ENCODE measurements at regions not wholly inside any gene's neighbourhood (a gene's known extent, or its start where the extent isn't known, plus 50 kb on each side); places are given as distances from the start of the nearest gene placed in this dataset.

DNA sequence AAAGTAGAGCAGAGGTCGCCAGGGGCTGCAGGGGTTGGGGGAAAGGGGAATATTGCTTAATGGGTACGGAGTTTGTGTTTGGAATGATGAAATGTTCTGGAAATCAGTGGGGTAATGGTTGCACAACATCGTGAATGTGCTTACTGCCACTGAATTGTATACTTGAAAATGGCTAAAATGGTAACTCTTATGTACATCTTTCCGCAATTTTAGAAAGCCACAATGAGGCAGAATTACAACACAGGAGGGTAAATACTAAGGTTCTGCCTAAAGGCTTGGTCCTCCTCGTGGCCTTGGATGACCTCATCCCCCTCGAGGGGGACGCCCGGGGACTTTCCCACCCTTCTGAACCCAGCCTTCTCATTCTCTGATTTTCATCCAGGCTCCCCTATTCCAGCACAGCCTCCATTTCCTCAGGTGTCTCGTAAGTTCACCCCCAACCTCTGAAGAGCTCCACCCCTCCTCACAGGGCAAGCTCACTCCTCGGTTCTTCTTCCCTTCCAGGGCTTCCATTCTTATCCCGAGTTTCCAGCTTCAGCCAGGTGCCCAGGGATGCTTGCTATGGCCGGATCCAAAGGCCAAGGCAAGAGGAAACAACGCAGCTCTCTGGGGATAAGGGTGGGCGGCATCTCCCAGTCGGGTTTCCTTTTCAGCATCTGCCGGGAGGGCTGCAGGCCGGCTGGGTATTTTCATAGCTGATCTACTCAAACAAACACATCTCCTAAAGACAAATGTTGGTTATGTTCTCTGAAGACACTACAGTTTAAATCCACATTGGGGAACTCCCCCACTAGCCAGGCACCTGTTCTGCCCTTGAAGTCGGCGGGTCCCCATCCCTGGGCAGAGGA lies 71.3 kb upstream of the ACSL1 start:
- Mint-ChIP-seq H3K27me3 (ENCODE audit: low read depth) (no peaks in the 10 kb centered on the region; the same call in 1 of the 2 replicates), H3K4me1 (no peaks in the 10 kb centered on the region), H3K36me3 (no peaks in the 10 kb centered on the region), H3K9me3 (peaks cover 6% of the 10 kb centered on the region), H3K4me3 (no peak overlapping the region), H3K27ac (no peak overlapping the region)
- ATAC-seq (no peak), DNase-seq (ENCODE audit: low spot score) (no peak)
- TF ChIP-seq, protein P1, sequence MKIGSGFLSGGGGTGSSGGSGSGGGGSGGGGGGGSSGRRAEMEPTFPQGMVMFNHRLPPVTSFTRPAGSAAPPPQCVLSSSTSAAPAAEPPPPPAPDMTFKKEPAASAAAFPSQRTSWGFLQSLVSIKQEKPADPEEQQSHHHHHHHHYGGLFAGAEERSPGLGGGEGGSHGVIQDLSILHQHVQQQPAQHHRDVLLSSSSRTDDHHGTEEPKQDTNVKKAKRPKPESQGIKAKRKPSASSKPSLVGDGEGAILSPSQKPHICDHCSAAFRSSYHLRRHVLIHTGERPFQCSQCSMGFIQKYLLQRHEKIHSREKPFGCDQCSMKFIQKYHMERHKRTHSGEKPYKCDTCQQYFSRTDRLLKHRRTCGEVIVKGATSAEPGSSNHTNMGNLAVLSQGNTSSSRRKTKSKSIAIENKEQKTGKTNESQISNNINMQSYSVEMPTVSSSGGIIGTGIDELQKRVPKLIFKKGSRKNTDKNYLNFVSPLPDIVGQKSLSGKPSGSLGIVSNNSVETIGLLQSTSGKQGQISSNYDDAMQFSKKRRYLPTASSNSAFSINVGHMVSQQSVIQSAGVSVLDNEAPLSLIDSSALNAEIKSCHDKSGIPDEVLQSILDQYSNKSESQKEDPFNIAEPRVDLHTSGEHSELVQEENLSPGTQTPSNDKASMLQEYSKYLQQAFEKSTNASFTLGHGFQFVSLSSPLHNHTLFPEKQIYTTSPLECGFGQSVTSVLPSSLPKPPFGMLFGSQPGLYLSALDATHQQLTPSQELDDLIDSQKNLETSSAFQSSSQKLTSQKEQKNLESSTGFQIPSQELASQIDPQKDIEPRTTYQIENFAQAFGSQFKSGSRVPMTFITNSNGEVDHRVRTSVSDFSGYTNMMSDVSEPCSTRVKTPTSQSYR (CRISPR knock-in tag; IDR thresholded peaks at IDR 0.05), result no peak
- TF ChIP-seq GABPB1 (CRISPR knock-in tag; IDR thresholded peaks at IDR 0.05) (peak; percentile 98), ATF1 (CRISPR knock-in tag; IDR thresholded peaks at IDR 0.05) (no peak), KAT7 (CRISPR knock-in tag; IDR thresholded peaks at IDR 0.05; ENCODE audit: borderline replicate concordance) (no peak), FOXK1 (CRISPR knock-in tag; IDR thresholded peaks at IDR 0.05) (no peak), ZNF263 (CRISPR knock-in tag; IDR thresholded peaks at IDR 0.05; ENCODE audit: low read depth) (no peak), NR1H2 (CRISPR knock-in tag; IDR thresholded peaks at IDR 0.05) (no peak)
- POLR2A ChIA-PET, result no interaction called here
- CTCF ChIA-PET, result interaction anchor here (0.5 to 1.6 kb wide), 4 partner anchors 108 to 359 kb away, joined by 3 to 7 read pairs (median 4); no protein-coding TSS in a partner anchor

DNA sequence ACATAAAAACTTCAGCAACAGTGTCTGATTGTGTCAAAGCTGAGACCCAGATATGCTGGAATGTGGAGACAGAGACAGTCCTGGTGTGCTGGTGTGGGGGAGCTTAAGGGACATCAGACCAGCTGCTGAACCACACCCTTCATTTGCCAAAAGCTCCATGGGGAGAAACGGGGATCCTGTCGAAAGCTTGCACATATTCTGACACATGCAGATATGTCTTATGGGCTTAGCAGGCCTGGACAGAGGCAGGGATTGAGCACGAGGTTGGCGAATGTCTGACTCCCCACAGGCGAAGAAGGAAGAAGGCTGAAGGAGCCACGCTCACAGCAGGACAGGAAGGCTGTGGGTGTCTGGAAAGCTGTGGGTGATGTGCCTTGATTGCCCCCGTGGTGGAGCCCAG lies 72.1 kb upstream of the ACSL1 start:
- Mint-ChIP-seq H3K27me3 (ENCODE audit: low read depth) (no peaks in the 10 kb centered on the region; the same call in 1 of the 2 replicates), H3K27ac (no peak overlapping the region), H3K4me1 (no peaks in the 10 kb centered on the region), H3K4me3 (no peak overlapping the region), H3K9me3 (peaks cover 6% of the 10 kb centered on the region), H3K36me3 (no peaks in the 10 kb centered on the region)
- ChIA-PET CTCF (interaction anchor here (0.5 to 1.6 kb wide), 4 partner anchors 108 to 359 kb away, joined by 3 to 7 read pairs (median 4); no protein-coding TSS in a partner anchor), POLR2A (no interaction called here)
- TF ChIP-seq ZNF671 (CRISPR knock-in tag; IDR thresholded peaks at IDR 0.05) (no peak), ELF4 (CRISPR knock-in tag; IDR thresholded peaks at IDR 0.05; ENCODE audit: low read depth) (no peak), ZNF219 (CRISPR knock-in tag; IDR thresholded peaks at IDR 0.05; ENCODE audit: borderline replicate concordance) (no peak), GRHL2 (CRISPR knock-in tag; IDR thresholded peaks at IDR 0.05; ENCODE audit: insufficient replicate concordance, severe bottlenecking) (no peak), TEAD4 (CRISPR knock-in tag; IDR thresholded peaks at IDR 0.05) (no peak), ESRRA (CRISPR knock-in tag; IDR thresholded peaks at IDR 0.05; ENCODE audit: borderline replicate concordance) (no peak), PRRX2 (CRISPR knock-in tag; IDR thresholded peaks at IDR 0.05) (no peak)
- TF ChIP-seq, protein P2, sequence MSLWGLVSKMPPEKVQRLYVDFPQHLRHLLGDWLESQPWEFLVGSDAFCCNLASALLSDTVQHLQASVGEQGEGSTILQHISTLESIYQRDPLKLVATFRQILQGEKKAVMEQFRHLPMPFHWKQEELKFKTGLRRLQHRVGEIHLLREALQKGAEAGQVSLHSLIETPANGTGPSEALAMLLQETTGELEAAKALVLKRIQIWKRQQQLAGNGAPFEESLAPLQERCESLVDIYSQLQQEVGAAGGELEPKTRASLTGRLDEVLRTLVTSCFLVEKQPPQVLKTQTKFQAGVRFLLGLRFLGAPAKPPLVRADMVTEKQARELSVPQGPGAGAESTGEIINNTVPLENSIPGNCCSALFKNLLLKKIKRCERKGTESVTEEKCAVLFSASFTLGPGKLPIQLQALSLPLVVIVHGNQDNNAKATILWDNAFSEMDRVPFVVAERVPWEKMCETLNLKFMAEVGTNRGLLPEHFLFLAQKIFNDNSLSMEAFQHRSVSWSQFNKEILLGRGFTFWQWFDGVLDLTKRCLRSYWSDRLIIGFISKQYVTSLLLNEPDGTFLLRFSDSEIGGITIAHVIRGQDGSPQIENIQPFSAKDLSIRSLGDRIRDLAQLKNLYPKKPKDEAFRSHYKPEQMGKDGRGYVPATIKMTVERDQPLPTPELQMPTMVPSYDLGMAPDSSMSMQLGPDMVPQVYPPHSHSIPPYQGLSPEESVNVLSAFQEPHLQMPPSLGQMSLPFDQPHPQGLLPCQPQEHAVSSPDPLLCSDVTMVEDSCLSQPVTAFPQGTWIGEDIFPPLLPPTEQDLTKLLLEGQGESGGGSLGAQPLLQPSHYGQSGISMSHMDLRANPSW (CRISPR knock-in tag; conservative IDR thresholded peaks at IDR 0.05; ENCODE audit: low read depth), result no peak
- TF ChIP-seq, protein P3, sequence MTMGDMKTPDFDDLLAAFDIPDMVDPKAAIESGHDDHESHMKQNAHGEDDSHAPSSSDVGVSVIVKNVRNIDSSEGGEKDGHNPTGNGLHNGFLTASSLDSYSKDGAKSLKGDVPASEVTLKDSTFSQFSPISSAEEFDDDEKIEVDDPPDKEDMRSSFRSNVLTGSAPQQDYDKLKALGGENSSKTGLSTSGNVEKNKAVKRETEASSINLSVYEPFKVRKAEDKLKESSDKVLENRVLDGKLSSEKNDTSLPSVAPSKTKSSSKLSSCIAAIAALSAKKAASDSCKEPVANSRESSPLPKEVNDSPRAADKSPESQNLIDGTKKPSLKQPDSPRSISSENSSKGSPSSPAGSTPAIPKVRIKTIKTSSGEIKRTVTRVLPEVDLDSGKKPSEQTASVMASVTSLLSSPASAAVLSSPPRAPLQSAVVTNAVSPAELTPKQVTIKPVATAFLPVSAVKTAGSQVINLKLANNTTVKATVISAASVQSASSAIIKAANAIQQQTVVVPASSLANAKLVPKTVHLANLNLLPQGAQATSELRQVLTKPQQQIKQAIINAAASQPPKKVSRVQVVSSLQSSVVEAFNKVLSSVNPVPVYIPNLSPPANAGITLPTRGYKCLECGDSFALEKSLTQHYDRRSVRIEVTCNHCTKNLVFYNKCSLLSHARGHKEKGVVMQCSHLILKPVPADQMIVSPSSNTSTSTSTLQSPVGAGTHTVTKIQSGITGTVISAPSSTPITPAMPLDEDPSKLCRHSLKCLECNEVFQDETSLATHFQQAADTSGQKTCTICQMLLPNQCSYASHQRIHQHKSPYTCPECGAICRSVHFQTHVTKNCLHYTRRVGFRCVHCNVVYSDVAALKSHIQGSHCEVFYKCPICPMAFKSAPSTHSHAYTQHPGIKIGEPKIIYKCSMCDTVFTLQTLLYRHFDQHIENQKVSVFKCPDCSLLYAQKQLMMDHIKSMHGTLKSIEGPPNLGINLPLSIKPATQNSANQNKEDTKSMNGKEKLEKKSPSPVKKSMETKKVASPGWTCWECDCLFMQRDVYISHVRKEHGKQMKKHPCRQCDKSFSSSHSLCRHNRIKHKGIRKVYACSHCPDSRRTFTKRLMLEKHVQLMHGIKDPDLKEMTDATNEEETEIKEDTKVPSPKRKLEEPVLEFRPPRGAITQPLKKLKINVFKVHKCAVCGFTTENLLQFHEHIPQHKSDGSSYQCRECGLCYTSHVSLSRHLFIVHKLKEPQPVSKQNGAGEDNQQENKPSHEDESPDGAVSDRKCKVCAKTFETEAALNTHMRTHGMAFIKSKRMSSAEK (CRISPR knock-in tag; IDR thresholded peaks at IDR 0.05; ENCODE audit: borderline replicate concordance), result no peak
- no peak for DNase-seq (ENCODE audit: low spot score)
- no peak for ATAC-seq
